GM23338 (cell line): ENCODE measurements at regions not wholly inside any gene's neighbourhood (a gene's known extent, or its start where the extent isn't known, plus 50 kb on each side); places are given as distances from the start of the nearest gene placed in this dataset.

Experiments
- CTCF ChIP-seq, 2 experiments: fragments of 200-600 bp in 1 of 2; sonication (generic) in 1 of 2; conservative IDR thresholded peaks; 2 replicates each; pipeline versions ENCODE4 v1.5.1 to v1.6.1; 2016 to 2017; ENCODE audit warnings: antibody characterized with exemption in 2 of 2, low read depth in 2 of 2, mild to moderate bottlenecking in 2 of 2, moderate library complexity in 1 of 2
- ETS1 ChIP-seq: IDR thresholded peaks from 2 replicates; pipeline ENCODE4 v1.6.1; 2016; ENCODE audit warnings: antibody characterized with exemption
- EZH2 ChIP-seq: fragments of 200-600 bp; sonication (generic); IDR thresholded peaks from one replicate; pipeline ENCODE4 v1.8.0; 2017; ENCODE audit warnings: antibody characterized with exemption, mild to moderate bottlenecking, low read depth; ENCODE audit not compliant: unreplicated experiment
- EZH2phosphoT487 ChIP-seq: fragments of 200-600 bp; sonication (generic); IDR thresholded peaks from one replicate; pipeline ENCODE4 v1.8.1; 2018; ENCODE audit warnings: antibody characterized with exemption; ENCODE audit not compliant: unreplicated experiment
- JUNB ChIP-seq: IDR thresholded peaks from one replicate; pipeline ENCODE4 v1.6.1; 2016; ENCODE audit warnings: antibody characterized with exemption; ENCODE audit not compliant: unreplicated experiment
- POLR2AphosphoS5 ChIP-seq: IDR thresholded peaks from 2 replicates; pipeline ENCODE4 v1.6.1; 2016; ENCODE audit warnings: antibody characterized with exemption, low read depth
- STAT1 ChIP-seq: IDR thresholded peaks from one replicate; pipeline ENCODE4 v1.6.1; 2016; ENCODE audit warnings: antibody characterized with exemption; ENCODE audit not compliant: unreplicated experiment

- TF ChIP-seq CTCF (conservative IDR thresholded peaks at IDR 0.05; ENCODE audit: low read depth in 2 of 2) (no peak), POLR2AphosphoS5 (no peak), EZH2phosphoT487 (no peak), ETS1 (no peak), EZH2 (no peak), JUNB (no peak), STAT1 (no peak)
These were observed 110.1 kb downstream of the PLG start for GRCh38 chr6:160812097-160812496.
